Ovary (tissue), 3 donors: ENCODE measurements at regions not wholly inside any gene's neighbourhood (a gene's known extent, or its start where the extent isn't known, plus 50 kb on each side); places are given as distances from the start of the nearest gene placed in this dataset.

Source experiments
- EP300 ChIP-seq: sonication (generic); formaldehyde crosslinking; IDR thresholded peaks from one replicate; pipeline ENCODE4 v1.6.1; 2017; ENCODE audit warnings: antibody characterized with exemption
- POLR2A ChIP-seq: fragments of 450-650 bp; IDR thresholded peaks from one replicate; pipeline ENCODE4 v1.6.1; 2017; ENCODE audit warnings: antibody characterized with exemption, mild to moderate bottlenecking, moderate library complexity
- TF ChIP-seq, protein P1 (sequence below), 3 donors: fragments of 450-650 bp in 2 of 3; fragments of 200-600 bp in 1 of 3; IDR thresholded peaks; one replicate each; pipeline versions ENCODE4 v1.5.1 to v1.8.0; 2016 to 2022; ENCODE audit warnings: antibody characterized with exemption in 3 of 3, mild to moderate bottlenecking in 1 of 3
- donor health status: DM: no; HTN: no; CAD: no.

- TF ChIP-seq, protein P1, sequence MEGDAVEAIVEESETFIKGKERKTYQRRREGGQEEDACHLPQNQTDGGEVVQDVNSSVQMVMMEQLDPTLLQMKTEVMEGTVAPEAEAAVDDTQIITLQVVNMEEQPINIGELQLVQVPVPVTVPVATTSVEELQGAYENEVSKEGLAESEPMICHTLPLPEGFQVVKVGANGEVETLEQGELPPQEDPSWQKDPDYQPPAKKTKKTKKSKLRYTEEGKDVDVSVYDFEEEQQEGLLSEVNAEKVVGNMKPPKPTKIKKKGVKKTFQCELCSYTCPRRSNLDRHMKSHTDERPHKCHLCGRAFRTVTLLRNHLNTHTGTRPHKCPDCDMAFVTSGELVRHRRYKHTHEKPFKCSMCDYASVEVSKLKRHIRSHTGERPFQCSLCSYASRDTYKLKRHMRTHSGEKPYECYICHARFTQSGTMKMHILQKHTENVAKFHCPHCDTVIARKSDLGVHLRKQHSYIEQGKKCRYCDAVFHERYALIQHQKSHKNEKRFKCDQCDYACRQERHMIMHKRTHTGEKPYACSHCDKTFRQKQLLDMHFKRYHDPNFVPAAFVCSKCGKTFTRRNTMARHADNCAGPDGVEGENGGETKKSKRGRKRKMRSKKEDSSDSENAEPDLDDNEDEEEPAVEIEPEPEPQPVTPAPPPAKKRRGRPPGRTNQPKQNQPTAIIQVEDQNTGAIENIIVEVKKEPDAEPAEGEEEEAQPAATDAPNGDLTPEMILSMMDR (IDR thresholded peaks at IDR 0.05): no peak
- TF ChIP-seq POLR2A (no peak), EP300 (no peak)
Measured at GRCh38 chrX:127306262-127306661, 486.7 kb downstream of the PRR32 start.
